ENCODE measurements at regions not wholly inside any gene's neighbourhood (a gene's known extent, or its start where the extent isn't known, plus 50 kb on each side); places are given as distances from the start of the nearest gene placed in this dataset.
"Not testable (repeated sequence)": the region's sequence is repeated elsewhere in the genome, so short reads cannot be mapped to it uniquely, and the experiment has no call there.

DNA sequence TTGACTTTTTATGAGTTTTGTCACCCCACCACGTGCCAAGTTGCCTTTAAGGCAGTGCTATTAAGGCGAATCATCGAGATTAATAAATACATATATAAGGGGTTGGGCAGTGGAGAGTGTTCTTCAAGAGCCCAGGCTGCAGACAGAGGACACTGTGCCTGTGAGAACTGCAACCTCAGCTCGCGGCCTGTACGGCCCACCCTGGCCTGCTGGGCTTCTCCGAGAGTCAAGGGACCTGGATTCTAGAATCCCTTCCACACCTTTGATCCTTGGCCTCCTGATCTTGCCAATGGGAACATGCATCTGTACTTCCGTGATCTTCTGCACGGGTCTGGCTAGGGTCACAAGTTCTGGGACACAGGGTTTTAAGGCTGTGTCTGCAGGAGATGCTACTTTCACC, 54.5 kb downstream of the IRX5 start:
- no peak for DNase-seq

DNA sequence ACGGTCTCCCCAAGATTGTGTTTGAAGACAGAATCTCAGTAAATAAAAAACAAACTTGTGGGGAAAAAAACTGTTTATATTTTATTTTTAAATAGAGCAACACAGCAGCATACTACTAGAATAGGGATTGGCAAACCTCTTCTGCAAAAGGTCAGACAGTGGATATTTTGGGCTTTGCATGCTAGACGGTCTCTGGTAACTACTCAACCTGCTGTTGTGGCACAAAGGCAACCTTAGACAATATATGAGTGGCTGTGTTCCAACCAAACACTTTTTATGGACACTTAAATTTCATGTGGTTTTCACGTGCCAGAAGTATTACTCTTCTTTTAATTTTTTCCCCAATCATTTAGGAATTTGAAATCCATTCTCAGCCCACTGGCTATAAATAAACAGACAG, 55.0 kb downstream of the IRX5 start:
- no peak for DNase-seq

DNA sequence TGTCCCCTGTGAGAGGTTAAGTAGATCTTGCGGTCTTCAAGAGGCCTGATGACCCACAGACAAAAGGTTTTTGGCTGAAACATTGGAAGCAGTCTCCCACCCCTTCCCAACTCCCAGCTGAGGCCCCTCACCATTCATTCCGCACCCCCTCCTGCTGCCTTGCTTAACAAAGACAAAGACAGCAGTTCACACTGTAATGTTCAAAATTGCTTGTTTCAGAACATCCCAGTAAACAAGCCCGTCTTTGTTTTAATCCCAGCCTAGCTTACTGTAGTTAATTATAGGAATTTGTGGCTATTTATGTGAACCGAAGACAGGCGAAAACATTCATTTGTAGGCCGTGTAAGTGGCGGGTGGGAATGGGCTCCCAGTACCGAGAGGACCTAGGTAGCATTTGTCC, 55.7 kb downstream of the IRX5 start:
- DNase-seq: no peak

DNA sequence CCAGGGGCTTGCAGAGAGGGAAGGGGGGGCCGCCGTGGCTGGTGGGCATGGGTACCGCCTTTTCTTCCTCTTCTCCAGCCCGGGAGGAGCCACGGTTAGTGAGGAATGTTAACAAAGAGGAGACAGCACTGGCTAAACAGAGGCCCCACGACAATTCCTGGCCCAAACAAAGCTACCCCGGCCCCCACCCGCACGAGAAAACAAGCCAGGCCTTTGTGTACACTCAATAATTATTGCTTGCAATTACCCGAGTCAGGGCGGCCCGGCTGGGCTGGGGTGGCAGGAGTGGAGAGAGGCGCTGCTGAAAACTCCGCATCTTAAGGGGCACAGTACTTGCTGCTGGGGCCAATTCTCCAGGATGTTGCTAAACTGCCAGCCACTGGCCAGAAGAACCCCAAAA, 56.4 kb downstream of the IRX5 start:
- no peak for DNase-seq

DNA sequence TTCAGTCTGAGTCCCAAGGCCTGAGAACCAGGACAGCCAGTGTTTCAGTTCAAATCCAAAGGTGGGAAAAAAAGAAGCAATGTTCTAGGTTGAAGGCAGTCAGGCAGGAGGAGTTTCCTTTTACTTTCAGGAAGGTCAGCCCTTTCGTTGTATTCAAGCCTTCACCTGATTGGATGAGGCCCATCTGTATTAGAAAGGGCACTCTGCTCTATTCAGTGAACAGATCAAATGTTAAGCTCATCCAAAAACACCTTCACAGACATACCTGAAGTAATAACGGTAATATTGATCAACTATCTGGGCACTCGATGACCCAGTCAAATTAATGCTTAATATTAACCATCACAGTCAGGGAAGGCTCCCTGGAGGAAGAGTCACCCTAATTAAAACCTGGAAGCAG, 60.9 kb downstream of the IRX5 start:
- no peak for DNase-seq

DNA sequence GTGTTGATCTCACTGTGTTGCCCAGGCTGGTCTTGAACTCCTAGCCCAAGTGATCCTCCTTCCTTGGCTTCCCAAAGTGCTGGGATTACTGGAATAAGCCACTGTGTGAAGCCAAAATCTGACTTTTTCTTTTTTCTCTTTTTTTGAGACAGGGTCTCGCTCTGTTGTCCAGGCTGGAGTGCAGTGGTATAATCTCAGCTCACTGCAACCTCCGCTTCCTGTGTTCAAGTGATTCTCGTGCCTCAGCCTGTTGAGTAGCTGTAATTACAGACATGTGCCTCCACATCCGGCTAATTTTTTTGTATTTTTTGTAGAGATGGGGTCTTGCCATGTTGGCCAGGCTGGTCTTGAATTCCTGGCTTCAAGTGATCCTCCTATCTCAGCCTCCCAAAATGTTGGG, 61.3 kb downstream of the IRX5 start:
- DNase-seq: not testable (repeated sequence)

DNA sequence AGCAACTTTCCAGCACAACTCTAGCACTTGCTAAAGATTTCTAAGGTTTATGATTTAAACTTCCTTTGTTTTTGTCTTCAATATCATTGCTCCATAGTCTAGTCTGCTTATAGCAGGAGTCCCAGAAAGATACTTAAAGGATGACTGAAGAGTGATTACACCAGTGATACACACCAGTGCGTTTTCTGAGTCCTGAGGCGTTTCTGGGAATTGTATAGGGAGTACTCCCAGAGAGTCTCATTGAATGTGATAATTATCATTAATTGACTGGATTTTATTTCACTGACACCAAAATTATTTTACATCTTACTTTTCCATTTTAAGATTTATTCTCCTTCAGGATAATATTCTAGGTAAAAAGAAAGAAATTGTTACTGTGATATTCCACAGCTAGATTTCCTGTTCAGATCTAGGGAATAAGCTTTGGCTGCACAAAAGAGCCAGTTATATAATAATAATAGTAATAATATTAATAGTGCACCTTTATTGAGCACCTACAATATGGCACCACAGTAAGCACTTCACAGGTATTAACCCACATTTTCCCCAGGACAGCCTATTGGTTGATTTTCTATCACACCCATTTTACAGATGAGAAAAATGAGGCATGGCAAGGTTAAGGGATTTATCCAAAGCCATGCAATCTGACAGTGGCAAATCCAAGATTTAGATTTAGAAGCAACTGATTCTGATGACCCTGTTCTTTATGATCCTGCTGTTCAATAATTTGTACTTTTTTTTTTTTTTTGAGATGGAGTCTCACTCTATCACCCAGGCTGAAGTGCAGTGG, 62.6 kb downstream of the IRX5 start:
- no peak for DNase-seq

DNA sequence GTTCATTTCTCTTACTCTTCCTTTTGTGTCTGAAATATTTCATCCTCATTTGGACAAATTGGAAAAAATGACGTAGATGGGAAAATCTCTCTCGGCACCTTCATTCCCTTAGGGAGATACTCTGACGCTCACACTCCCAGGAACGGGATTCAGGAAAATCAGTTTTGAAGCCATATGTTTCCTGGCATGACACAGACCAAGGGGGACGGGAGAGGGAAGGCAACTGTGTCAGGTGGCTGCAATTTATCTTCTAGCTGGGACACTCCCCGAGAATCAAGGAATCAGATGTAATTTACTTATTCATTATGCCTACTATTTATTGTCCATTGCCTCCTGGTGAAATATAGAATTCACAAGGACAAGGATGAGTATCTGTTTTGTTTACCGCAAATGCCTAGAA, 65.5 kb downstream of the IRX5 start:
- DNase-seq: no peak

DNA sequence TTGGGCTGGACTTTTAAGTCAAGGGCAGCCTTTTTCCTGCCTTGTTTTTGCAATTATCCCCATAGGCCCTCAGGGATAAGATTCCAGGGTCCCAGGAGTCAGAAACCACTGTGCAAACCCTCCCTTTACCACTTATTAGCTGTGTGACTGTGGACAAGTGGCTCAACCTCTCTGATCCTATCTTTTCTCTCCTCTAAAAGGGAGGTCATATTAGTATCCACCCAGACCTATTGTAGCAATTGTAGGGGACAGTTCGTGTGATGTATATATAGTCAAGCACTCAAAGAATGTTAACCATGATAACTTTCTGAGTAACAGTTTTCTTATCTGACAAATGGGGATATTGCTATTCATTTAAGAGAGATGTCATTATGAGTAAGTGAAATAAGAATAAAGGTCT, 68.2 kb downstream of the IRX5 start:
- no peak for DNase-seq

DNA sequence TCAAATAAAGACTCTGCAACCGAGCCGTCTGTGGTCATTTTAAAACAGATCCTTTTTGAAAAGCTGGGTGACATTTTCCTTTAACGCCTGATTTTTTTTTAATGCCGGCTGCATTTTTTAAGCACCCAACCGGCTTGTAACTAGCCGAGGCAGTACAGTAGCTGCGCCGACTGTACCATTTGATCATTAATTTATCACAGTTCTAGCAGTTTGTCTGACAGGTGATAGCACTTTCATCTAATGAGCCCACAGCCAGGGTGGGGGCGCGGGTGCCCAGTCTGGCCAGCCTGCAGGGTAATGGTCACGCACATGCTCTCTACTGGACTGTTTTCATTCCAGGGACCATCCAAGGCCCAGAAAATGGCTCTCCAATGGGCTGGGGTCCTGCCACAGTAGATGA, 68.8 kb downstream of the IRX5 start:
- DNase-seq: no peak

DNA sequence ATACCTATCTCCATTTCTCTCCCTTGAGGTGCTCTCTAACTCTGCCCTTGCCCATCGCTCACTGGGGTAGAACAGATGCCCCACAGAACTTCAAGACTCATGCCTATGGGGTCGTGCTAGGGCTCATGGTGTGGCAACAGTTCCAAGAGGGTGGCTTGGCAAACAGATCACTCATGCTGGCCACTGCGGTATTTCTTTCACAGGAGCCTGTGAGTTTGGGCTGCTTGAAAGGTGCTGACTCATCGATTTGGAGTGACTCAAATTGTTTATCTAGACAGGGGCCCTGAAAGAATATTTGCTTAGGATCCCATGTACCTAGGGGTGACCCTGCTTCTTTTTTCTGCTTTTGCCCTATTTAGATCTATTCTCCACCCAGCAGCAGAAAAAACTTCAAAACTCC, 69.9 kb downstream of the IRX5 start:
- no peak for DNase-seq

DNA sequence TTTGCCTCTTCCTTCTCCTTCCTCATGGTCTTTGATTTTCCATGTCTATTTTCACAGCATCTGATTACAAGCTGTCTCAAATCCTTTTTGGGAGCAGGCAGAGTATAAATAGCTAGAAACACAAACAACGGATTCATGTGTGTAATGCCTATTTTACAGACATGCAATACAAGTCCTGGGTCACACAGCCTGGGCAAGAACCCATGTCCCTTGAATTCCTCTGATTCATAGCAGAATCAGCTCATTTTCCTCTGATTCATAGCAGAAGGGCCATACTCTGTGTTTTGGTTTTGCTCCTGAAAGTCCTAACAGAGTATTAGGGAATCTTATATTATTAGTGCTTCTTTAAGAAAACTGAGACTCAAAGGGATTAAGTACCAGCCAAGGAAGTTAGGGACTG, 71.3 kb downstream of the IRX5 start:
- no peak for DNase-seq

DNA sequence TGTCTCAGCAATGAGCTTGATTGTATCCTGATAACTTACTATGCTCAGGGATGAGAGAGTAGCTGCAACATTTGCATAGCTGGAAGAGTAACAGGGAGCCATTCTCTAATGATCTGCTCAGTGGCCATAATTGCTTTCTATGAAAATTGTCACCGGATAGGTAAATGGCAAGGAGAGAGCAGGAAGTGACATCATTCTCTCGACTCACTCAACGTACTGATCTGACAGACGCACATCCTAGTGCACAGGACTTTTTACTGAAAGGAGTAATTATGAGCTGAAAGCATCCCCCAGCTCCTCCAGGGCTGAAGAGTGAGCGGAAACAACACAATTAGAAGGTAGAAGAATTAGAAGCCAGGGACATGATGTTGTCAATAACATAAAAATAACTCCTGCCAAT, 71.8 kb downstream of the IRX5 start:
- no peak for DNase-seq

DNA sequence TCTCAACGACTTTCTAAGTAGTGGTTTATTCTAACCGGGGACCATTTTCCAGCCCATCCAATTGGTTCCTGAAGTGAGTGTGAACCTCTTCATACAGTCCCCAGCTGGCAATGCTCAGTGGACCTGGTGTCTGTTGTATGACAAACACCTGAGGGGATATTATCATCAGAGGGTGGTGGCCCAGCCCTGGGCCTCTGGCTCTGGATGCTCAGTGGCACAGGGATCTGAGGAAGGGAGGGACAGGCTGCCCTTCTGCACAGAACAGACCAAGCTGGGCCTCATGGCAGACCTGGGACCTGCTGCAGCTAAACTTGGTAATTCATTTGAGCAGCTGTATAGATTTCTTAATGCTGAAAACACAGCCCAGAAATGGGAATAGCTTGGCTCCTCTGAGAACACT, 72.6 kb downstream of the IRX5 start:
- no peak for DNase-seq

DNA sequence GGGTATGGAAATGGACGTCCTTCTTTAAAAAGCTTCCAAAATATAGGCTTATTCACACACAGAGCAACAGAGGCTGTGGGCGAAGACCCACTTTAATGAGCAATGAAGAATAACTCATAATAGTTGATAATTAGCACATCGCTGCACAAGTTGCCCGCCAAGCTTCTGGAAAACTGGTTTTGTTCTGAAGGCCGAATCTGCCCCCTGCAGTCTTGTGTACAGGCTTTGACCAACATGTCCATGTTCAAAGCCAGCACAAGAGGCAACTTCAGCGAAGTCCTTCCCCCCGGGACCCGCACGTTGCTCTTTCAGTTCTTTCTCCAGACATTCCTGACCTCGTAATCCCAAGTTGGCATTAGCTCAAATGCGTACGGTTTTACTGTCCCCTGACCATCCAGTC, 73.3 kb downstream of the IRX5 start:
- DNase-seq: no peak

DNA sequence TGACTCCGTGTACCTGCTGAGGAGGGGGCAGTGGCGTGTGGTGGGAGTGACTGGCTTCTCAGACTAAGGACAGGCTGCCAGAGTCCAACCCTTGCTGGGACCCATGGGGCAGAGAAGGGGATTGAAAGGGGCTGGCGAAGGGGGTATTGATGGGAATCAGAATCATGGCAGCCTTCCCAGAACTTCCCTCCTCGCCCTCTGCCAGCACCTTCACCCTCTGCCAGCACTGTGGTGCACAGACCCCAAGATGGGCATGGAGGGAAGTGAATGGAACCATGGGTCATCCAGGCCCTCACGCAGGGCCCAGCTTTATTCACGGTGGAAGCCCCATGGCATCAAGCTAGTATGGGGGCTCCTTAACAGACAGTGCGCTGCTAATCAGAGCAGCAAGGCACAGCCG, 76.8 kb downstream of the IRX5 start:
- no peak for DNase-seq

DNA sequence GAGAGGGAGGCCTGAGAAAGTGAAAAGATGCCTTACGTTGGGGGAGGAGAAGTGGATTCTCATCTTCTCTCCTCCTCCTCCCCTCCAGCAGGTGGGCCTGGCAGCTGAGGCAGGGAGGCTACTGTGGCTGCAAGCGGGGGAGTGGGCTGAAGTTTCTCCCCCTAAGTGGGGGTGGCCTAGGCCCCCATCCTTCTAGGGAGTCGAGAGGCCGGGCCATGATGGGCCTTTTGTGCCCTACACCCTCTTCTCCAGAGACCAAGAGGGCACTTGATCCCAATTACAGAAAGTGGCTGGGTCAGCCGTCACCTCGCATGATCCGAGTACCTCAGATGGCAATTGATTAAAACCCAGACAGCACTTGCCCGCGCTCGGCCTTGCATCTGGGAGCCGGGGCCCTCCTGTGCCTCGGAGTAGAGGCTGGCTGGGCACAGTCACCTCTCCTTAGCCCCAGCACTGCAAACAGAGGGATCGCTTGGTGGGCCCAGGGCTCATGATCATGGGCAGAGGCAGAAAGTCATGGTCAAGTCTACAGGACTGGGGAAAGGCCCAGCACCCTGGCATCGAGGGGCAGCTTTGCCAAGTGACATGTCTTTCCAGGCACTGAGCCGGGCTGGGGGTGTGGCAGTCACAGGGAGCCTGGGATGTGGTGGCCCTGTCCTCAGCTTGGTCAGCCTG, 78.3 kb downstream of the IRX5 start:
- no peak for DNase-seq

DNA sequence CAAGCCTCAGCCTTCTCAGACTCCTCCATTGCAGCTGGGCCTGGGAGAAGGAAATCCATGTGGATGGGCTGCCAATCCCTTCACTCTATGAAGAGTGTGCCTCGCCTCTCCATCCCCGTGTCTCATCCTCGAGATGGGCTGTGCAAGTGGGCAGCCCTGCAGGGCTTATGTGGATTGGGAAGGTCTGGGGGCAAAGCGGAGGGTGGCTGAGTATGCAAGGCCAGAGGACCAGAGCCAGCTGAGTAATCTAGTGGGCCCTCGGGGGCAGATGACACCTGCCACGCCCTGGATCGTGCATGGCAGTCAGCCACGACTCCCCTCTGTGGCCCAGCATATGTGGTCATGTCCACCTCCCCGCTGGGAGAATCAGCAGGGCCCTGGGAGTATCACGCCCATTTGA, 78.9 kb downstream of the IRX5 start:
- DNase-seq: no peak

DNA sequence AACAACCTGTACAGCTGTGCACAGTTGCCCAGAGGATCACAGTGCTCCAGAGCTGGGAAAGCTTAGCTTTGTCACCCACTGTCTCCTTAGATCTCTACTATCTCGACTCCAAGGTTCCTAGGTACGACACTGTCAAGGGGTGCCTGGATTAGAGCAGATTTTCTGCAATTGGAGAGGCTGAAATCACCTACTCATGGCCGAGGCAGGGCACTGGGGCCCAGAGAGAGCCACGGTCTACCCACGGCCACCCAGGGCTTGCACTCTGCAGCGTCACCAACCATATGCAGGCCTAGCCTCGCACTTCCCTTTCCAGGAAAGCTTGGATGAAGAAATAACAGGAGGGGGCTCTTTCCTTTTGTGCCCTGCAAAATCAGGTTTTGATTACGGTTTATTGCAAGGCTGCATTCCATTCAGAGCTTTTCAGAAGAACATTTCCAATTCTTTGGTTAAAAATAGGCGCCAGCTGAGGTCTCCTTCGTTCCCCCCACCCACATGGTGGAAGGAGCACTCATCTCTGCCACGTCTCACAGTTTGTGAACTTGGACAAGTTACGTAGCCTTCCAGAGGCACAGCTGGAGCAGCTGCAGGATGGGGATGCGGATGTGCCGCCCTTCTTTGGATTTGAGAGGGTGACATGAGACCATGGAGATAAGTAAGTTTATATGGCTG, 80.0 kb downstream of the IRX5 start:
- no peak for DNase-seq

DNA sequence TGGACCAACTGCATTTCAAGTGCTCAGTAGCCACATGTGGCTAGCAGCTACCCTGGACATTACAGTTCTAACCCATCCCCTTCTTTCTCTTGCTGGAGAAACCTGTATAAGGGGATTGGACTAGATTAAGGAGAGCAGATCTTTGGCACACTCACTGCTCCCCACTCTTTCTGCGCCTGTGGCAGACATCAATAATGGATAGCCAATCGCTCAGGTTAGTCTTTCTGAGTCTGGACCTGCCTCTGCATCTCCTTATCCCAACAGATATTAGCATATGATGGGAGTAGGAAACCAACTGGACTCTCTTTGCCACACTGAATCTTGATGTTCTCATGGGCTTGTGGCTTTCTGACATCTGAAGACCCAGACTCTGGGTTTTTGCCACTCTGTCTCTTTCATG, 81.7 kb downstream of the IRX5 start:
- DNase-seq: no peak

DNA sequence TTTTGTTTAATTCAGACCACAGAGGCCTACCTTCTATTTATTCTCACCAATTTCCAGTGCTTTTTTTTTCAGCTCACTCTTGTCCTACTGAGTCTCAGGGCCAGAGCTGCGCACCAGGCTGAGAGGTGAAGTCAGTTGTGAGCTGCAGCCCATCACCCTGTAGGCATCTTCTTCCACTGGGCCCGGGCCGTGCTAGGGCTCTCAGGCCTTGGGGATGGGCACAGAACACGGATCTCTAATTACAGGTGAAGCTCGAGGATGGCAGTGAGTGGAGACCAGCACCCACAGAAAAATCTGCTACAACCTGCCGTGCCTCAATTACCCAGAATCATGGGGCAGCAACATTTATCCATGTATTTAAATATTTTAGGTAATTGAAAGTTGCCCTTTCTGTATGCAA, 82.1 kb downstream of the IRX5 start:
- DNase-seq: no peak

DNA sequence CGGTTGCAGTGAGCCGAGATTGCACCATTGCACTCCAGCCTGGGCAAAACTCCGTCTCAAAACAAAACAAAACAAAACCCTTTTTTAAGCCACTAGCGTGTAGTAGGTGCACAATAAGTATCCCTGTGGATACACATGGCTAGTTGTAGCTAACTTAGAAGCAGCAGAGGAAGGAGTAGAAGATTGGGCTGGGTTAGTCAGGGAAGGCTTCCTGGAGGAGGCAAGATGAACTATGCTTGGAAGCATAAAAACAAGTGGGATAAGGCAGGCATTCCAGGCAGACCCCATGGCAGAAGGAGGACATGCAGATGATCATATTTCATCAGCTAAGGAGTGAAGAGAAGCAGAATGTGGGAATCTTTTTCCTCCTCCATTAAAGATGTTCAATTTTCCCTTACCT, 83.4 kb downstream of the IRX5 start:
- DNase-seq: no peak

DNA sequence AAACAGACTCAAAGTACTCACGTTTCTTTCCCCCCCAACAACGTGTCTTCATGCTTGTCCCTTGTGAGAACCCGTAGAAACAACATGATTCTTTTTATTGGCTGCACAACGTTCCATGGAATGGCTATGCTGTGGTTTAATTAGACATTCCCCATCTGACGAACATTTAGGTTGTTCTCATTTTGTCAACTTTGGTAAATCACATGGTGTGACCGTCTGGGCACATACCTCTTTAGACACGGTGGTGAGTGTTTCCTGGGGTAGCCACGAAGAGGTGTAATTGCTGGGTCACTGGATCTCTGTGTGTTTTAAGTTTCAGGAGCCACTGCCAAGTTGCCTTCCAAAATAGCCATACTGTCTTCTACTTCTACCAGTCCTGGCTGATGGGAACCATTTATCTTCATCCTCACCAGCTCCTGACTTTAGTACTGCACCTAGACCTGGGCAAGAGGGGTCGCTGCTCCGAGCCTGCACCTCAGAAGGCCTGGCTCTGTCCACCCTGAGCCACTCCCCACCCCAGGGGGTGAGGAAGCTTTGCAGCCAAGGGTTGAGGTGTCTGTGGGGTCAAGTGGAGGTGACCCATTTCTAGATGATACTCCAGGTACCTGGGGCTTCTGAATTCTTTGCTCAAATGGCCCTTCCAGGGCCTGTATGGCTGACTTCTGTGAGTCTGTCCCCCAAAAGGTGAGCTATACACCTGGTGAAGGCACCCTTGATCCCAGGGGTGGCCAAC, 84.7 kb downstream of the IRX5 start:
- no peak for DNase-seq

All from renal pelvis (tissue), 1 donor.